ENCODE measurements at regions not wholly inside any gene's neighbourhood (a gene's known extent, or its start where the extent isn't known, plus 50 kb on each side); places are given as distances from the start of the nearest gene placed in this dataset.
A peak's percentile ranks its signal among the peaks of the same experiment; 100 is the strongest.

- TF ChIP-seq ZBTB38 (CRISPR knock-in tag; IDR thresholded peaks at IDR 0.05) (no peak; the same call in 1 of the 2 replicates), TCF7L2 (IDR thresholded peaks at IDR 0.05; ENCODE audit: low read depth, low read length) (no peak), FOXJ3 (CRISPR knock-in tag; IDR thresholded peaks at IDR 0.05; ENCODE audit: borderline replicate concordance) (peak; percentile 99), ZNF788 (CRISPR knock-in tag; IDR thresholded peaks at IDR 0.05; ENCODE audit: borderline replicate concordance) (peak; percentile 81; the same call in 1 of the 2 replicates), HMG20A (CRISPR knock-in tag; IDR thresholded peaks at IDR 0.05; ENCODE audit: borderline replicate concordance) (peak; percentile 93), TFDP2 (CRISPR knock-in tag; IDR thresholded peaks at IDR 0.05) (peak; percentile 43; the same call in 1 of the 2 replicates), KLF13 (CRISPR knock-in tag; IDR thresholded peaks at IDR 0.05) (no peak), ZFYVE20 (CRISPR knock-in tag; IDR thresholded peaks at IDR 0.05; ENCODE audit: borderline replicate concordance, low read depth) (no peak), U2AF2 (IDR thresholded peaks at IDR 0.05; ENCODE audit: low read depth, low read length) (no peak), GABPA (IDR thresholded peaks at IDR 0.05; ENCODE audit: low read depth, low read length) (no peak), GABPA (CRISPR knock-in tag; IDR thresholded peaks at IDR 0.05; ENCODE audit: low read depth) (peak; percentile 60; the same call in 1 of the 2 replicates), NR2F6 (IDR thresholded peaks at IDR 0.05) (peak; percentile 80), NR2F6 (CRISPR knock-in tag; IDR thresholded peaks at IDR 0.05) (peak; percentile 77), KLF9 (CRISPR knock-in tag; IDR thresholded peaks at IDR 0.05; ENCODE audit: low read depth) (0 out of 2 replicates have a peak, but pooled peaks have one; percentile 31), SALL1 (CRISPR knock-in tag; IDR thresholded peaks at IDR 0.05) (peak; percentile 84; the same call in 1 of the 2 replicates), ZNF709 (CRISPR knock-in tag; IDR thresholded peaks at IDR 0.05) (no peak), GTF3A (CRISPR knock-in tag; conservative IDR thresholded peaks at IDR 0.05) (no peak), MYNN (CRISPR knock-in tag; IDR thresholded peaks at IDR 0.05; ENCODE audit: low read depth) (no peak; the same call in 1 of the 2 replicates), NR0B2 (CRISPR knock-in tag; IDR thresholded peaks at IDR 0.05) (no peak), ZSCAN22 (CRISPR knock-in tag; IDR thresholded peaks at IDR 0.05) (peak; percentile 64; the same call in 1 of the 2 replicates), TIGD3 (CRISPR knock-in tag; IDR thresholded peaks at IDR 0.05; ENCODE audit: borderline replicate concordance) (no peak), ZNF224 (CRISPR knock-in tag; IDR thresholded peaks at IDR 0.05) (no peak), ZNF512B (CRISPR knock-in tag; IDR thresholded peaks at IDR 0.05; ENCODE audit: borderline replicate concordance) (no peak), ZNF7 (CRISPR knock-in tag; IDR thresholded peaks at IDR 0.05) (no peak), NKX3-1 (CRISPR knock-in tag; IDR thresholded peaks at IDR 0.05) (peak; percentile 93; the same call in 1 of the 2 replicates), ZSCAN21 (CRISPR knock-in tag; IDR thresholded peaks at IDR 0.05; ENCODE audit: borderline replicate concordance) (peak; percentile 44; the same call in 1 of the 2 replicates), MIXL1 (CRISPR knock-in tag; IDR thresholded peaks at IDR 0.05) (peak; percentile 83)
Observed at GRCh38 chr15:92803852-92804609, 96.1 kb upstream of the CHD2 start (continued).
